Karpas-422 (cell line): ENCODE measurements at regions not wholly inside any gene's neighbourhood (a gene's known extent, or its start where the extent isn't known, plus 50 kb on each side); places are given as distances from the start of the nearest gene placed in this dataset.

Source experiments
- DNase-seq: peaks from one replicate; pipeline ENCODE4 v3.0.0-alpha.2; 2015
- H2AFZ ChIP-seq: fragments of 200-600 bp; sonication (generic); 2 replicates; pipeline ENCODE4 v1.6.1; 2014; ENCODE audit warnings: antibody characterized with exemption, low read length, mixed read lengths
- H3K27ac ChIP-seq: fragments of 200-600 bp; sonication (generic); 2 replicates; pipeline ENCODE4 v1.5.1; 2014; ENCODE audit warnings: mild to moderate bottlenecking, low read length, moderate library complexity
- H3K27me3 ChIP-seq: fragments of 200-600 bp; sonication (generic); 2 replicates; pipeline ENCODE4 v1.6.1; 2014; ENCODE audit warnings: low read length, mixed read lengths
- H3K36me3 ChIP-seq: fragments of 200-600 bp; sonication (generic); 2 replicates; pipeline ENCODE4 v1.6.1; 2014; ENCODE audit warnings: low read length, mixed read lengths; ENCODE audit not compliant: insufficient read depth
- H3K4me1 ChIP-seq: fragments of 200-600 bp; sonication (generic); 2 replicates; pipeline ENCODE4 v1.6.1; 2014; ENCODE audit warnings: mild to moderate bottlenecking, low read length, mixed read lengths
- H3K4me2 ChIP-seq: fragments of 200-600 bp; sonication (generic); 2 replicates; pipeline ENCODE4 v1.6.1; 2014; ENCODE audit warnings: low read length, low read depth, mild to moderate bottlenecking; ENCODE audit not compliant: poor library complexity, severe bottlenecking
- H3K4me3 ChIP-seq: fragments of 200-600 bp; sonication (generic); 2 replicates; pipeline ENCODE4 v1.5.1; 2014; ENCODE audit warnings: mild to moderate bottlenecking, antibody characterized with exemption, low read length, mixed read lengths
- H3K79me2 ChIP-seq: fragments of 200-600 bp; sonication (generic); 2 replicates; pipeline ENCODE4 v1.6.1; 2014; ENCODE audit warnings: mild to moderate bottlenecking, low read length, mixed read lengths
- H3K9ac ChIP-seq: fragments of 200-600 bp; sonication (generic); 2 replicates; pipeline ENCODE4 v1.6.0; 2014; ENCODE audit warnings: low read length
- H3K9me2 ChIP-seq: fragments of 200-600 bp; sonication (generic), shearing (Covaris generic); replicated peaks from 2 replicates; pipeline ENCODE4 v1.6.0; 2014; ENCODE audit warnings: mild to moderate bottlenecking, low read length, moderate library complexity; ENCODE audit not compliant: insufficient read depth
- H3K9me3 ChIP-seq: fragments of 300-700, 200-600 bp; sonication (generic); 2 replicates; pipeline ENCODE4 v1.6.1; 2014; ENCODE audit warnings: low read length, mixed read lengths
- H4K20me1 ChIP-seq: fragments of 200-600 bp; sonication (generic); 2 replicates; pipeline ENCODE4 v1.6.1; 2014; ENCODE audit warnings: mild to moderate bottlenecking, antibody characterized with exemption, low read length, low read depth; ENCODE audit not compliant: insufficient read depth

GRCh38 chr12:3933074-3933818 is 60.0 kb upstream of the PARP11 start:
- Histone ChIP-seq H3K27me3 (no peaks in the 10 kb centered on the region), H3K9ac (no peak overlapping the region), H3K4me3 (no peak overlapping the region), H2AFZ (no peak overlapping the region), H3K27ac (no peak overlapping the region), H3K9me2 (no peaks in the 10 kb centered on the region), H3K36me3 (no peaks in the 10 kb centered on the region), H4K20me1 (no peaks in the 10 kb centered on the region), H3K9me3 (no peaks in the 10 kb centered on the region), H3K4me1 (no peaks in the 10 kb centered on the region), H3K79me2 (no peaks in the 10 kb centered on the region), H3K4me2 (no peak overlapping the region)
- DNase-seq, result no peak

DNA sequence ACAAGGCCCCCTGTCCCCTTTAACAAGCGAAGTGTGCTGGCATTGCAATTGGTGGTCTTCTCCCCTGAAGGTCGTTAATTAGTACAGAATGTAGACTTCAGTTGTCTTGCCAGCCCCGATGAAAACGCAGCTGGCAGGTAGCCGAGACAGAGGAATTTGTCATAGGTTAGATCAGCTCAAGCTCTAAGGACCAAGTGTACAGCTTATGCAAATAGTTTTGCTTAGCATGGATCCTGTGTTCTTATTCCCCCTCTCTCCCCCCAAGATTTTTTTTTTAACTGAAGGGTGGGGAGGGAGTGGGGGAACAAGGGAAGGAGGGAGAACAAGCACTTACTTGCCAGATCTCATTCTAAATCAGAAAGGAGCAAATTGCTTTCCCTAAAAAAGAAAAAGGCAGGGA is 58.6 kb upstream of the PARP11 start:
- Histone ChIP-seq H3K9me3 (no peaks in the 10 kb centered on the region), H3K79me2 (no peaks in the 10 kb centered on the region), H3K27ac (no peak overlapping the region), H3K27me3 (no peaks in the 10 kb centered on the region), H3K4me3 (no peak overlapping the region), H4K20me1 (no peaks in the 10 kb centered on the region), H3K4me2 (no peak overlapping the region), H3K9ac (no peak overlapping the region), H3K36me3 (no peaks in the 10 kb centered on the region), H3K4me1 (no peaks in the 10 kb centered on the region), H3K9me2 (no peaks in the 10 kb centered on the region), H2AFZ (no peak overlapping the region)
- no peak for DNase-seq

DNA sequence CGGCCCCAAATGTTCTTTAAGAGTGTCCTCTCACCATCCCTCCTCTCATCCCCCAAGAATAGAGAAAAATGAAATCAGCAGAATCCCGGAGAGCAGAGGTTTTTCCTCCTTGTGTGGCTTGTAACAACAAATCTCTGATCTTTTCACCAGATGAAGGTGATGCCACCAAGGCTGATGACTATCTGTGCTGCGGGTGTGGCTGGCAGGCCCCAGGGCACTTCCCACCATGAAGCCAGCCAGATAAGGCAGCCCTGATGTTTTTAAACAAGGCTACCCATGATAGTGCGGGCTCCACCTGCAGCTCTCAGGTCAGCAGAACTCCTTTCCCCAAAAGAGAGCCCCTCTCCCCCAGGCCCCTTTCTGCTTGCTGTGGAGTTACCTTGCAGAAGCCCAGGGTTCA is 58.0 kb upstream of the PARP11 start:
- no peaks in the 10 kb centered on the region for H3K27me3 ChIP-seq

DNA sequence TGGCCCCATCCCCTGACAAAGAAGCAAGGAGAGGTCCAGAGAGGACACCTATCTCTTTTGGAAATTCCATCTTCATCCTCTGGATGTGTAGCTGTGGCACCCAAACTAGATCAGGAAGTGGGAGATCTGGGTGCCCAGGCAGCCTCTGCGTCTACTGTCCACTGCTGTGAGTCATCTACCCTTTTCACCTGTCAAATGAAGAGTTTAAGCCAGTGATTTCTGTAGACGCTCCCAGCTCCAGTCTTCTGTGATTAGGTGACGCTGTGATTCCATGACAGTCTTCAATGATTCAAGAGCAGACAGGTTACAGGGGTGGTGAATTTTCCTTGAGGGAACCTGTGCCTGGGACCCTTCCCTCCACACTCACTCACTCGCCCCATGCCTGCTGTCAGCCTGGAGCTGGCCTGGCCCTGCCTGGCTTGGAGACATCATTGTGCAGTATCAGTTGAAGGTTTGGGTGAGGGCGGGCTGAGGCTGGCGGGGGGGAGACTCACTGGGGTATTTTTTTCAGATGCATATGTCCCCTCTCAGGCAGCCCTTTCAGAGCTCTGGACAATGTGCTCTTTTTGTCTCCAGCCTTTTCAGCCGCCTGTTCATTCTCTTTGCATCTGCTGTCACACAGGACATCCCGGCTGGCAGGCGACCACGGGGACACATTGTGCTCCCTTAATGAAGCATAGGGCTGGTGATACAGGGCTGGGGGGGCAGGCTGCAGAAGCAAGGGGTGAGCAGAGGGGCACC is 56.8 kb upstream of the PARP11 start:
- no peak overlapping the region for H3K27ac ChIP-seq
- no peaks in the 10 kb centered on the region for H3K9me3 ChIP-seq
- no peak for DNase-seq
- H3K4me2 ChIP-seq, result no peak overlapping the region
- no peak overlapping the region for H3K9ac ChIP-seq
- no peaks in the 10 kb centered on the region for H3K9me2 ChIP-seq
- H2AFZ ChIP-seq, result no peak overlapping the region
- H3K4me3 ChIP-seq, result no peak overlapping the region
- no peaks in the 10 kb centered on the region for H3K27me3 ChIP-seq
- no peaks in the 10 kb centered on the region for H3K36me3 ChIP-seq
- no peaks in the 10 kb centered on the region for H3K79me2 ChIP-seq
- H4K20me1 ChIP-seq, result no peaks in the 10 kb centered on the region
- H3K4me1 ChIP-seq, result no peaks in the 10 kb centered on the region

More for the DNA sequence above, 58.0 kb upstream of the PARP11 start:
- Histone ChIP-seq H3K9me3 (no peaks in the 10 kb centered on the region), H3K4me3 (no peak overlapping the region), H3K27ac (no peak overlapping the region), H3K4me2 (no peak overlapping the region), H3K4me1 (no peaks in the 10 kb centered on the region), H3K9ac (no peak overlapping the region), H3K9me2 (no peaks in the 10 kb centered on the region), H3K36me3 (no peaks in the 10 kb centered on the region), H4K20me1 (no peaks in the 10 kb centered on the region), H3K79me2 (no peaks in the 10 kb centered on the region), H2AFZ (no peak overlapping the region)
- no peak for DNase-seq

DNA sequence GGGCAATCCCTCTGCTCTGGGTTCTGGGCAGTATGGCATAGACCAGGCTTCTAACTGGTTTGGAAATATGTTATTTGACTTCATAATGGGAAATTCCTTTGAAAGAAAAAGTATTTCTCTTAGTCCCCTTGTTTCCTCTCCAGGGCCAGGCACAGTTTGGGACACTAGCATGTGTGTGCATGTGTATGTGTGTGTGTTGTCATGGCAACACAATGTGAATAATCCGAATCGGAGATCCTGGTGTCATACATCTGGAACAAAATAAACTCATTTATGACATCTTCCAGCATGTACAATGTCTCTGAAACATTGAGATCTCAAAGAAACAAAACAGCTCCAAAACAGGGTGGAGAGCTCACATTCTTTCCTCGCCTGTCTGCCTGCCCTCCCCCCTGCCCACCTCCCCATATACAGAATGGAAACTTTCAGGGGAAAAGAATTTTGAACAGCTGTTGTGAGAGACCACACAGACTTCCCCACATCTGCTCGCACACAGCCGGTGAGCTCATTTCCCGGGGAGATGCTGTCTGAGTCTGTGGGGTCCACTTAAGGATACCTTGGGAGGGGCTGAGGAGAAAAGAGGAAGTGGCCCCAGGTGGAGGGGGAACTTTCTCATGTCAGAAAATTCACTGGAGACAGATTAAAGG is 55.5 kb upstream of the PARP11 start:
- H3K4me1 ChIP-seq, result no peaks in the 10 kb centered on the region

DNA sequence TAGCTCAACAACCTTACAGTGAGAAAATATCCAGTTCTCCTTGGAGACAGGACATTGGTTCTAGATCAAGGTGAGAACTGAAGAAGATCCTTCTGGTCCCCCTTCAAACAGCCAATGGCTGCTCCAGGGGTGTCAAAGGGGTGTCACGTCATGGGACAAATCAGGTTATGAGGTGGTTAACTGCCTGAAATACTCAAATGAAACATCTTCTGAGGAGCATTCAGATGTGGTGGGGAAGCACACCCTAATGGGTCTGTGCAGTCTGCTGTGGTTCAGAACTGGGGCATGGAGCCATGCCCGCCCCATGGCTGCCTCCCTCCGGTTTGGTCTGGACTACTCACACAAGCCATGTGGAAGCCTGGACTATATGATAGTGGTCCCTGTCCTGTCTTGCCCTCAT is 52.4 kb upstream of the PARP11 start:
- H3K4me2 ChIP-seq, result no peak overlapping the region
- no peaks in the 10 kb centered on the region for H3K79me2 ChIP-seq
- no peak overlapping the region for H2AFZ ChIP-seq
- no peaks in the 10 kb centered on the region for H3K4me1 ChIP-seq
- no peaks in the 10 kb centered on the region for H3K9me3 ChIP-seq
- H3K9ac ChIP-seq, result no peak overlapping the region
- no peaks in the 10 kb centered on the region for H3K27me3 ChIP-seq
- no peaks in the 10 kb centered on the region for H3K9me2 ChIP-seq
- no peaks in the 10 kb centered on the region for H3K36me3 ChIP-seq
- no peak overlapping the region for H3K27ac ChIP-seq
- H3K4me3 ChIP-seq, result no peak overlapping the region
- DNase-seq, result no peak
- H4K20me1 ChIP-seq, result no peaks in the 10 kb centered on the region

More for the DNA sequence above, 55.5 kb upstream of the PARP11 start:
- no peaks in the 10 kb centered on the region for H3K36me3 ChIP-seq
- no peak overlapping the region for H3K9ac ChIP-seq
- no peaks in the 10 kb centered on the region for H4K20me1 ChIP-seq
- no peak overlapping the region for H3K4me2 ChIP-seq
- H3K4me3 ChIP-seq, result no peak overlapping the region
- DNase-seq, result no peak
- H2AFZ ChIP-seq, result no peak overlapping the region
- no peak overlapping the region for H3K27ac ChIP-seq
- H3K27me3 ChIP-seq, result no peaks in the 10 kb centered on the region
- no peaks in the 10 kb centered on the region for H3K79me2 ChIP-seq
- H3K9me3 ChIP-seq, result no peaks in the 10 kb centered on the region
- H3K9me2 ChIP-seq, result no peaks in the 10 kb centered on the region

GRCh38 chr12:3924761-3925160 is 51.6 kb upstream of the PARP11 start:
- Histone ChIP-seq H3K4me3 (no peak overlapping the region), H3K27me3 (no peaks in the 10 kb centered on the region), H2AFZ (no peak overlapping the region), H4K20me1 (no peaks in the 10 kb centered on the region), H3K27ac (no peak overlapping the region), H3K9me3 (no peaks in the 10 kb centered on the region), H3K79me2 (no peaks in the 10 kb centered on the region), H3K9ac (no peak overlapping the region), H3K9me2 (no peaks in the 10 kb centered on the region), H3K4me1 (no peaks in the 10 kb centered on the region), H3K36me3 (no peaks in the 10 kb centered on the region), H3K4me2 (no peak overlapping the region)
- DNase-seq, result no peak

- Histone ChIP-seq H3K4me3 (no peak overlapping the region), H2AFZ (no peak overlapping the region), H3K4me1 (no peaks in the 10 kb centered on the region), H3K9me3 (no peaks in the 10 kb centered on the region), H3K27ac (no peak overlapping the region), H3K9ac (no peak overlapping the region), H3K36me3 (no peaks in the 10 kb centered on the region), H3K27me3 (no peaks in the 10 kb centered on the region), H3K79me2 (no peaks in the 10 kb centered on the region), H3K4me2 (no peak overlapping the region), H4K20me1 (no peaks in the 10 kb centered on the region), H3K9me2 (no peaks in the 10 kb centered on the region)
- DNase-seq, result no peak
These were observed 49.8 kb upstream of the PARP11 start for GRCh38 chr12:3923021-3923420.
